ENCODE measurements at regions not wholly inside any gene's neighbourhood (a gene's known extent, or its start where the extent isn't known, plus 50 kb on each side); places are given as distances from the start of the nearest gene placed in this dataset.

- TF ChIP-seq POLR2AphosphoS5 (IDR thresholded peaks at IDR 0.05) (no peak), CTCF (IDR thresholded peaks at IDR 0.05; ENCODE audit: poor library complexity, severe bottlenecking) (no peak), EP300 (conservative IDR thresholded peaks at IDR 0.05; ENCODE audit: poor library complexity, severe bottlenecking) (no peak), REST (IDR thresholded peaks at IDR 0.05; ENCODE audit: borderline replicate concordance) (no peak), SMC3 (conservative IDR thresholded peaks at IDR 0.05; ENCODE audit: poor library complexity) (no peak)
These were observed 1257.6 kb upstream of the FLRT2 start for GRCh38 chr14:84272290-84272721.
